ENCODE measurements at regions not wholly inside any gene's neighbourhood (a gene's known extent, or its start where the extent isn't known, plus 50 kb on each side); places are given as distances from the start of the nearest gene placed in this dataset.
"Not testable (repeated sequence)": the region's sequence is repeated elsewhere in the genome, so short reads cannot be mapped to it uniquely, and the experiment has no call there.

GRCh38 chr1:149700220-149700619, 82.3 kb upstream of the FCGR1A start:
- TF ChIP-seq CTCF, POLR2A (IDR thresholded peaks at IDR 0.05): not testable (repeated sequence)

Measured in lower leg skin (tissue), 3 donors.